ENCODE measurements at regions not wholly inside any gene's neighbourhood (a gene's known extent, or its start where the extent isn't known, plus 50 kb on each side); places are given as distances from the start of the nearest gene placed in this dataset.

- no peaks in the 10 kb centered on the region for H3K27me3 ChIP-seq (ENCODE audit: low read depth, low read length)
- no peaks in the 10 kb centered on the region for H3K9me3 ChIP-seq (ENCODE audit: control insufficient read depth in 1 of 2, low read length in 2 of 2)
- no peak overlapping the region for H3K4me3 ChIP-seq (ENCODE audit: low read depth in 1 of 2, low read length in 2 of 2)
- H3K27ac ChIP-seq (ENCODE audit: low read length): no peak overlapping the region
- no peaks in the 10 kb centered on the region for H3K4me1 ChIP-seq (ENCODE audit: control insufficient read depth in 1 of 2, insufficient read depth in 2 of 2, low read length in 2 of 2)
- no peaks in the 10 kb centered on the region for H3K36me3 ChIP-seq (ENCODE audit: control insufficient read depth in 1 of 2, insufficient read depth in 2 of 2, low read length in 2 of 2)
These were observed 104.3 kb upstream of the SLC38A4 start for GRCh38 chr12:46930101-46930500.

DNA sequence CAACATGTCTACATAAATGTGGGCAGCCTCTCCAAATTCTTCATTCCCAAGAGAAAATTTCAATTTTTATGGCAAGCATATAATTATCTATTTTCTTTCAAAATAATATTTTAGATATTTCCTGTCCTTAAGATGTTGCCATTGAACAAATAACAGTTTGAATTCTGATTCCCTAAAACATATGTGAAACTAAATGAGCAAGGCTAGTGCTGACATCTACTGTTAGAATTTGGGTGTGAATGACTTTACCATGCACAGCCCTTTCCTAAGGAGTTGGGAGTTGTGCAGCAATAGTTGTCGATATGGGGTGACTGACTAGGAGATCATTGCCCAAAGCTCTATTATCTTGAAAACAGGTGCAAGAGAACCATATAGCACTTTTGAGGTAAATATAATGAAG lies 108.2 kb upstream of the SLC38A4 start:
- Histone ChIP-seq H3K4me1 (ENCODE audit: control insufficient read depth in 1 of 2, insufficient read depth in 2 of 2, low read length in 2 of 2) (no peaks in the 10 kb centered on the region), H3K27me3 (ENCODE audit: low read depth, low read length) (no peaks in the 10 kb centered on the region), H3K36me3 (ENCODE audit: control insufficient read depth in 1 of 2, insufficient read depth in 2 of 2, low read length in 2 of 2) (no peaks in the 10 kb centered on the region), H3K9me3 (ENCODE audit: control insufficient read depth in 1 of 2, low read length in 2 of 2) (no peaks in the 10 kb centered on the region), H3K27ac (ENCODE audit: low read length) (no peak overlapping the region), H3K4me3 (ENCODE audit: low read depth in 1 of 2, low read length in 2 of 2) (no peak overlapping the region)

GRCh38 chr12:46934374-46935111 lies 108.7 kb upstream of the SLC38A4 start:
- Histone ChIP-seq H3K4me3 (ENCODE audit: low read depth in 1 of 2, low read length in 2 of 2) (no peak overlapping the region), H3K9me3 (ENCODE audit: control insufficient read depth in 1 of 2, low read length in 2 of 2) (no peaks in the 10 kb centered on the region), H3K4me1 (ENCODE audit: control insufficient read depth in 1 of 2, insufficient read depth in 2 of 2, low read length in 2 of 2) (no peaks in the 10 kb centered on the region), H3K27me3 (ENCODE audit: low read depth, low read length) (no peaks in the 10 kb centered on the region), H3K36me3 (ENCODE audit: control insufficient read depth in 1 of 2, insufficient read depth in 2 of 2, low read length in 2 of 2) (no peaks in the 10 kb centered on the region), H3K27ac (ENCODE audit: low read length) (no peak overlapping the region)

DNA sequence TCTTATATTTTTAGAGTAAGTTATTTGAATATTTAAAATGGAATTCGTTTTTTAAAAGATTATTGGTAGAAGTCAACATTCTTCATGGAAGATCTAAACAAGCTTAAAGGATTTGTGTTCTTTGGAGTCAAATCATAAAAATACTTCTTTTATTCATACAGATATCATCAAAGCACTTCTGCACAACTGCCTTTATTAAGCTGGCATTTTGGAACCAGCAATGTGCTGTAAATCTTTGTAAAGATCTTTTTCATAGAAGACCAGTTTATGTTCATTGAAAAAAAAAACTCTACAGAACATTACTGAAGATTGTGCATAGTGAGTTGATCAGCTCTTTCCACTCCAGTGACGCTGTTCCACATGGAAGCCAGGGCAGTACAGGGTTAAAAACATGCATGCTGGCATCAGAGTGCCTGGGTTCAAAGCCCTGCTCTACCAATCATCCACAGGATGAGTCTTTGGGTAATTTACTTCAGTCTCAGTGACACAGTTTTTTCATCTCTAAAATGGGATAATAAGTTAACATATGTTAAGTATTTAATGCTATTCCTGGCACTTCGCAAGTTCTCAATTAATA lies 109.6 kb upstream of the SLC38A4 start:
- no peak overlapping the region for H3K4me3 ChIP-seq (ENCODE audit: low read depth in 1 of 2, low read length in 2 of 2)
- H3K27ac ChIP-seq (ENCODE audit: low read length): no peak overlapping the region
- no peaks in the 10 kb centered on the region for H3K4me1 ChIP-seq (ENCODE audit: control insufficient read depth in 1 of 2, insufficient read depth in 2 of 2, low read length in 2 of 2)
- H3K36me3 ChIP-seq (ENCODE audit: control insufficient read depth in 1 of 2, insufficient read depth in 2 of 2, low read length in 2 of 2): no peaks in the 10 kb centered on the region
- H3K27me3 ChIP-seq (ENCODE audit: low read depth, low read length): no peaks in the 10 kb centered on the region
- H3K9me3 ChIP-seq (ENCODE audit: control insufficient read depth in 1 of 2, low read length in 2 of 2): no peaks in the 10 kb centered on the region

- Histone ChIP-seq H3K27ac (ENCODE audit: low read length) (no peak overlapping the region), H3K4me3 (ENCODE audit: low read depth in 1 of 2, low read length in 2 of 2) (no peak overlapping the region), H3K36me3 (ENCODE audit: control insufficient read depth in 1 of 2, insufficient read depth in 2 of 2, low read length in 2 of 2) (no peaks in the 10 kb centered on the region), H3K9me3 (ENCODE audit: control insufficient read depth in 1 of 2, low read length in 2 of 2) (no peaks in the 10 kb centered on the region), H3K27me3 (ENCODE audit: low read depth, low read length) (no peaks in the 10 kb centered on the region), H3K4me1 (ENCODE audit: control insufficient read depth in 1 of 2, insufficient read depth in 2 of 2, low read length in 2 of 2) (no peaks in the 10 kb centered on the region)
These were observed 110.2 kb upstream of the SLC38A4 start for GRCh38 chr12:46936042-46936441.

GRCh38 chr12:46938071-46938678 lies 112.4 kb upstream of the SLC38A4 start:
- no peak overlapping the region for H3K4me3 ChIP-seq (ENCODE audit: low read depth in 1 of 2, low read length in 2 of 2)
- no peaks in the 10 kb centered on the region for H3K36me3 ChIP-seq (ENCODE audit: control insufficient read depth in 1 of 2, insufficient read depth in 2 of 2, low read length in 2 of 2)
- no peaks in the 10 kb centered on the region for H3K27me3 ChIP-seq (ENCODE audit: low read depth, low read length)
- H3K27ac ChIP-seq (ENCODE audit: low read length): no peak overlapping the region
- no peaks in the 10 kb centered on the region for H3K9me3 ChIP-seq (ENCODE audit: control insufficient read depth in 1 of 2, low read length in 2 of 2)
- no peaks in the 10 kb centered on the region for H3K4me1 ChIP-seq (ENCODE audit: control insufficient read depth in 1 of 2, insufficient read depth in 2 of 2, low read length in 2 of 2)

- H3K4me3 ChIP-seq (ENCODE audit: low read depth in 1 of 2, low read length in 2 of 2): no peak overlapping the region
- no peak overlapping the region for H3K27ac ChIP-seq (ENCODE audit: low read length)
- no peaks in the 10 kb centered on the region for H3K4me1 ChIP-seq (ENCODE audit: control insufficient read depth in 1 of 2, insufficient read depth in 2 of 2, low read length in 2 of 2)
- no peaks in the 10 kb centered on the region for H3K9me3 ChIP-seq (ENCODE audit: control insufficient read depth in 1 of 2, low read length in 2 of 2)
- H3K27me3 ChIP-seq (ENCODE audit: low read depth, low read length): no peaks in the 10 kb centered on the region
- H3K36me3 ChIP-seq (ENCODE audit: control insufficient read depth in 1 of 2, insufficient read depth in 2 of 2, low read length in 2 of 2): no peaks in the 10 kb centered on the region
These were observed 116.2 kb upstream of the SLC38A4 start for GRCh38 chr12:46941981-46942380.

- Histone ChIP-seq H3K27ac (ENCODE audit: low read length) (no peak overlapping the region), H3K4me1 (ENCODE audit: control insufficient read depth in 1 of 2, insufficient read depth in 2 of 2, low read length in 2 of 2) (no peaks in the 10 kb centered on the region), H3K4me3 (ENCODE audit: low read depth in 1 of 2, low read length in 2 of 2) (no peak overlapping the region), H3K9me3 (ENCODE audit: control insufficient read depth in 1 of 2, low read length in 2 of 2) (no peaks in the 10 kb centered on the region), H3K36me3 (ENCODE audit: control insufficient read depth in 1 of 2, insufficient read depth in 2 of 2, low read length in 2 of 2) (no peaks in the 10 kb centered on the region), H3K27me3 (ENCODE audit: low read depth, low read length) (no peaks in the 10 kb centered on the region)
These were observed 116.8 kb upstream of the SLC38A4 start for GRCh38 chr12:46942579-46942978.

DNA sequence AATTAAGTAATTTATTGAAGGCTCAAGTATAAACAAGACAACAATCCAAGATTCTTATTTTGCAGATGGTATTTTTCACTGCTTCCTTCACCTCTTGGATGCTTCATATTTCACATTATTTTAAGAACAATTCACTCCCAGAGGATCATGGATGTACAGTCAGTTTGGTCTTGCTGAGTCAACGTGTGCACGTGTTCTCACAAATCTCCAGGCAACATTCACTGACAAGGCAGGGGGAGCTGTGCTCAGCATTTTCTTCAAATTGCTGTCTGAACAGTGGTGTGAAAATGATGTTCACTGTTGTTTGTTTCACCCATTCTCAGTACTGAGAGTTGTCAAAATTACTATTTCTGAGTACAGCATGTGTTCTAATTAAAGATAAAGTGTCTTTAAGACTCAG lies 118.3 kb upstream of the SLC38A4 start:
- Histone ChIP-seq H3K9me3 (ENCODE audit: control insufficient read depth in 1 of 2, low read length in 2 of 2) (no peaks in the 10 kb centered on the region), H3K27me3 (ENCODE audit: low read depth, low read length) (no peaks in the 10 kb centered on the region), H3K4me1 (ENCODE audit: control insufficient read depth in 1 of 2, insufficient read depth in 2 of 2, low read length in 2 of 2) (no peaks in the 10 kb centered on the region), H3K27ac (ENCODE audit: low read length) (no peak overlapping the region), H3K36me3 (ENCODE audit: control insufficient read depth in 1 of 2, insufficient read depth in 2 of 2, low read length in 2 of 2) (no peaks in the 10 kb centered on the region), H3K4me3 (ENCODE audit: low read depth in 1 of 2, low read length in 2 of 2) (no peak overlapping the region)

DNA sequence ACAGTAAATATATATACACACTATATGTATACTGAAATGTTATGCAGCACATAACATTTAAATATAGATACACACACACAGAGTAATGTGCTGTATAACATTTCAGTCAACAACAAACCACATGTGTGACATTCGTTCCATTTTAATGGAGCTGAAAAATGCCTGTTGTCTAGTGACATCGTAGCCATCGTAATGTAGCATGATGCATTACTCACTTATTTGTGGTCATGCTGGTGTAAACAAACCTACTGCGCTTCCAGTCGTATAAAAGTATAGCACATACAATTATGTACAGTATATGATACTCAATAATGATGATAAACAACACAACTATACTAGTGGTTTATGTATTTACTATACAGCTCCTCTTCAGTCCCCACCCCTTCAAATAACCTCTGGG lies 119.0 kb upstream of the SLC38A4 start:
- Histone ChIP-seq H3K36me3 (ENCODE audit: control insufficient read depth in 1 of 2, insufficient read depth in 2 of 2, low read length in 2 of 2) (no peaks in the 10 kb centered on the region), H3K4me3 (ENCODE audit: low read depth in 1 of 2, low read length in 2 of 2) (no peak overlapping the region), H3K4me1 (ENCODE audit: control insufficient read depth in 1 of 2, insufficient read depth in 2 of 2, low read length in 2 of 2) (no peaks in the 10 kb centered on the region), H3K9me3 (ENCODE audit: control insufficient read depth in 1 of 2, low read length in 2 of 2) (no peaks in the 10 kb centered on the region), H3K27ac (ENCODE audit: low read length) (no peak overlapping the region), H3K27me3 (ENCODE audit: low read depth, low read length) (no peaks in the 10 kb centered on the region)

GRCh38 chr12:46945591-46945990 lies 119.8 kb upstream of the SLC38A4 start:
- Histone ChIP-seq H3K4me3 (ENCODE audit: low read depth in 1 of 2, low read length in 2 of 2) (no peak overlapping the region), H3K27ac (ENCODE audit: low read length) (no peak overlapping the region), H3K4me1 (ENCODE audit: control insufficient read depth in 1 of 2, insufficient read depth in 2 of 2, low read length in 2 of 2) (no peaks in the 10 kb centered on the region), H3K27me3 (ENCODE audit: low read depth, low read length) (no peaks in the 10 kb centered on the region), H3K9me3 (ENCODE audit: control insufficient read depth in 1 of 2, low read length in 2 of 2) (no peaks in the 10 kb centered on the region), H3K36me3 (ENCODE audit: control insufficient read depth in 1 of 2, insufficient read depth in 2 of 2, low read length in 2 of 2) (no peaks in the 10 kb centered on the region)
